ENCODE measurements at regions not wholly inside any gene's neighbourhood (a gene's known extent, or its start where the extent isn't known, plus 50 kb on each side); places are given as distances from the start of the nearest gene placed in this dataset.

- Histone ChIP-seq H3K79me2 (ENCODE audit: insufficient read depth, low read length) (no peaks in the 10 kb centered on the region), H3K27me3 (ENCODE audit: insufficient read depth, low read length) (no peaks in the 10 kb centered on the region), H4K20me1 (ENCODE audit: insufficient read depth, low read length) (no peaks in the 10 kb centered on the region), H2AFZ (ENCODE audit: low read length) (peak overlapping the region; percentile 22), H3K9me3 (ENCODE audit: low read depth, low read length) (no peaks in the 10 kb centered on the region), H3K27ac (ENCODE audit: low read depth, low read length) (no peak overlapping the region), H3K36me3 (ENCODE audit: insufficient read depth, low read length) (no peaks in the 10 kb centered on the region), H3K4me1 (ENCODE audit: insufficient read depth, low read length) (no peaks in the 10 kb centered on the region), H3K4me3 (ENCODE audit: insufficient read depth, low read length) (no peak overlapping the region), H3K4me2 (ENCODE audit: insufficient read depth, low read length) (no peak overlapping the region)
- TF ChIP-seq CTCF (IDR thresholded peaks at IDR 0.05; ENCODE audit: extremely low read depth, low read depth, low read length): no peak
- no peak for DNase-seq (ENCODE audit: insufficient read length, low spot score, missing footprints)
Measured at GRCh38 chr3:177647341-177647740, 450.1 kb upstream of the TBL1XR1 start.

GRCh38 chr3:177647876-177648275 is 450.6 kb upstream of the TBL1XR1 start:
- H3K27ac ChIP-seq (ENCODE audit: low read depth, low read length): no peak overlapping the region
- no peak overlapping the region for H3K4me2 ChIP-seq (ENCODE audit: insufficient read depth, low read length)
- H3K36me3 ChIP-seq (ENCODE audit: insufficient read depth, low read length): no peaks in the 10 kb centered on the region
- H3K79me2 ChIP-seq (ENCODE audit: insufficient read depth, low read length): no peaks in the 10 kb centered on the region
- no peak overlapping the region for H3K4me3 ChIP-seq (ENCODE audit: insufficient read depth, low read length)
- H2AFZ ChIP-seq (ENCODE audit: low read length): no peak overlapping the region
- H3K4me1 ChIP-seq (ENCODE audit: insufficient read depth, low read length): no peaks in the 10 kb centered on the region
- no peak for TF ChIP-seq CTCF (IDR thresholded peaks at IDR 0.05; ENCODE audit: extremely low read depth, low read depth, low read length)
- DNase-seq (ENCODE audit: insufficient read length, low spot score, missing footprints): no peak
- no peaks in the 10 kb centered on the region for H3K9me3 ChIP-seq (ENCODE audit: low read depth, low read length)
- H3K27me3 ChIP-seq (ENCODE audit: insufficient read depth, low read length): no peaks in the 10 kb centered on the region
- no peaks in the 10 kb centered on the region for H4K20me1 ChIP-seq (ENCODE audit: insufficient read depth, low read length)

- H3K9me3 ChIP-seq (ENCODE audit: low read depth, low read length): no peaks in the 10 kb centered on the region
- no peak for TF ChIP-seq CTCF (IDR thresholded peaks at IDR 0.05; ENCODE audit: extremely low read depth, low read depth, low read length)
- DNase-seq (ENCODE audit: insufficient read length, low spot score, missing footprints): no peak
Measured at GRCh38 chr3:177652556-177653291, 455.4 kb upstream of the TBL1XR1 start.

GRCh38 chr3:177657243-177657642 is 460.0 kb upstream of the TBL1XR1 start:
- TF ChIP-seq CTCF (IDR thresholded peaks at IDR 0.05; ENCODE audit: extremely low read depth, low read depth, low read length): no peak
- no peak overlapping the region for H3K4me2 ChIP-seq (ENCODE audit: insufficient read depth, low read length)

More at GRCh38 chr3:177652556-177653291, 455.4 kb upstream of the TBL1XR1 start:
- H3K36me3 ChIP-seq (ENCODE audit: insufficient read depth, low read length): no peaks in the 10 kb centered on the region
- H2AFZ ChIP-seq (ENCODE audit: low read length): no peak overlapping the region
- H3K27ac ChIP-seq (ENCODE audit: low read depth, low read length): no peak overlapping the region
- H3K27me3 ChIP-seq (ENCODE audit: insufficient read depth, low read length): no peaks in the 10 kb centered on the region
- no peak overlapping the region for H3K4me2 ChIP-seq (ENCODE audit: insufficient read depth, low read length)
- no peaks in the 10 kb centered on the region for H4K20me1 ChIP-seq (ENCODE audit: insufficient read depth, low read length)
- no peak overlapping the region for H3K4me3 ChIP-seq (ENCODE audit: insufficient read depth, low read length)
- H3K4me1 ChIP-seq (ENCODE audit: insufficient read depth, low read length): no peaks in the 10 kb centered on the region
- H3K79me2 ChIP-seq (ENCODE audit: insufficient read depth, low read length): no peaks in the 10 kb centered on the region

More at GRCh38 chr3:177657243-177657642, 460.0 kb upstream of the TBL1XR1 start:
- Histone ChIP-seq H3K4me3 (ENCODE audit: insufficient read depth, low read length) (no peak overlapping the region), H3K27ac (ENCODE audit: low read depth, low read length) (no peak overlapping the region), H3K27me3 (ENCODE audit: insufficient read depth, low read length) (no peaks in the 10 kb centered on the region), H4K20me1 (ENCODE audit: insufficient read depth, low read length) (no peaks in the 10 kb centered on the region), H3K9me3 (ENCODE audit: low read depth, low read length) (no peaks in the 10 kb centered on the region), H3K36me3 (ENCODE audit: insufficient read depth, low read length) (no peaks in the 10 kb centered on the region), H3K4me1 (ENCODE audit: insufficient read depth, low read length) (no peaks in the 10 kb centered on the region), H3K79me2 (ENCODE audit: insufficient read depth, low read length) (no peaks in the 10 kb centered on the region), H2AFZ (ENCODE audit: low read length) (no peak overlapping the region)
- no peak for DNase-seq (ENCODE audit: insufficient read length, low spot score, missing footprints)

Measured in osteoblast (primary cell).